ENCODE measurements at regions not wholly inside any gene's neighbourhood (a gene's known extent, or its start where the extent isn't known, plus 50 kb on each side); places are given as distances from the start of the nearest gene placed in this dataset.

- Histone ChIP-seq H3F3A (ENCODE audit: insufficient read depth) (no peaks in the 10 kb centered on the region), H3K27ac (ENCODE audit: low read depth, low read length) (no peak overlapping the region), H3K27me3 (ENCODE audit: low read length) (no peaks in the 10 kb centered on the region), H3K9me3 (ENCODE audit: insufficient read depth, low read length) (0 out of 2 replicates have a peak, but pooled peaks cover 5% of the 10 kb centered on the region), H3K79me2 (ENCODE audit: insufficient read depth, low read length) (no peaks in the 10 kb centered on the region), H4K20me1 (ENCODE audit: low read depth, low read length) (no peaks in the 10 kb centered on the region), H3K9me2 (replicated peaks; ENCODE audit: insufficient read depth, low read length) (no peaks in the 10 kb centered on the region), H3K36me3 (ENCODE audit: low read length) (no peaks in the 10 kb centered on the region), H3K9ac (ENCODE audit: low read length) (no peak overlapping the region), H3K4me3 (ENCODE audit: insufficient read depth, low read length, poor library complexity, severe bottlenecking) (no peak overlapping the region), H2AFZ (ENCODE audit: low read depth, low read length, severe bottlenecking) (no peak overlapping the region), H3K4me2 (ENCODE audit: low read depth, low read length, poor library complexity, severe bottlenecking) (no peak overlapping the region)
- TF ChIP-seq CTCF (IDR thresholded peaks at IDR 0.05; ENCODE audit: insufficient read depth, low read length, poor library complexity, severe bottlenecking) = no peak
- TF ChIP-seq EZH2phosphoT487 (conservative IDR thresholded peaks at IDR 0.05; ENCODE audit: low read length) = no peak
These were observed 393.5 kb downstream of the PCNX1 start for GRCh38 chr14:71300566-71301330.

GRCh38 chr14:71301611-71302010 is 394.4 kb downstream of the PCNX1 start:
- Histone ChIP-seq H2AFZ (ENCODE audit: low read depth, low read length, severe bottlenecking) (no peak overlapping the region), H3K4me2 (ENCODE audit: low read depth, low read length, poor library complexity, severe bottlenecking) (no peak overlapping the region), H3K9ac (ENCODE audit: low read length) (no peak overlapping the region), H3K79me2 (ENCODE audit: insufficient read depth, low read length) (no peaks in the 10 kb centered on the region), H4K20me1 (ENCODE audit: low read depth, low read length) (no peaks in the 10 kb centered on the region), H3K9me2 (replicated peaks; ENCODE audit: insufficient read depth, low read length) (no peaks in the 10 kb centered on the region), H3K4me3 (ENCODE audit: insufficient read depth, low read length, poor library complexity, severe bottlenecking) (no peak overlapping the region), H3K9me3 (ENCODE audit: insufficient read depth, low read length) (0 out of 2 replicates have a peak, but pooled peaks cover 9% of the 10 kb centered on the region), H3F3A (ENCODE audit: insufficient read depth) (no peaks in the 10 kb centered on the region), H3K27me3 (ENCODE audit: low read length) (no peaks in the 10 kb centered on the region), H3K36me3 (ENCODE audit: low read length) (no peaks in the 10 kb centered on the region), H3K27ac (ENCODE audit: low read depth, low read length) (no peak overlapping the region)
- no peak for TF ChIP-seq EZH2phosphoT487 (conservative IDR thresholded peaks at IDR 0.05; ENCODE audit: low read length)
- TF ChIP-seq CTCF (IDR thresholded peaks at IDR 0.05; ENCODE audit: insufficient read depth, low read length, poor library complexity, severe bottlenecking) = no peak

GRCh38 chr14:71304690-71305089 is 397.4 kb downstream of the PCNX1 start:
- Histone ChIP-seq H3K27ac (ENCODE audit: low read depth, low read length) (no peak overlapping the region), H3K4me2 (ENCODE audit: low read depth, low read length, poor library complexity, severe bottlenecking) (no peak overlapping the region), H4K20me1 (ENCODE audit: low read depth, low read length) (no peaks in the 10 kb centered on the region), H3K79me2 (ENCODE audit: insufficient read depth, low read length) (no peaks in the 10 kb centered on the region), H3K9me3 (ENCODE audit: insufficient read depth, low read length) (0 out of 2 replicates have a peak, but pooled peaks cover 9% of the 10 kb centered on the region), H2AFZ (ENCODE audit: low read depth, low read length, severe bottlenecking) (no peak overlapping the region), H3K36me3 (ENCODE audit: low read length) (no peaks in the 10 kb centered on the region), H3K4me3 (ENCODE audit: insufficient read depth, low read length, poor library complexity, severe bottlenecking) (no peak overlapping the region), H3K9ac (ENCODE audit: low read length) (no peak overlapping the region), H3K27me3 (ENCODE audit: low read length) (no peaks in the 10 kb centered on the region), H3K9me2 (replicated peaks; ENCODE audit: insufficient read depth, low read length) (no peaks in the 10 kb centered on the region), H3F3A (ENCODE audit: insufficient read depth) (no peaks in the 10 kb centered on the region)
- TF ChIP-seq CTCF (IDR thresholded peaks at IDR 0.05; ENCODE audit: insufficient read depth, low read length, poor library complexity, severe bottlenecking) = no peak
- TF ChIP-seq EZH2phosphoT487 (conservative IDR thresholded peaks at IDR 0.05; ENCODE audit: low read length) = no peak

Measured in SU-DHL-6 (cell line).